AG04449 (cell line): ENCODE measurements at regions not wholly inside any gene's neighbourhood (a gene's known extent, or its start where the extent isn't known, plus 50 kb on each side); places are given as distances from the start of the nearest gene placed in this dataset.

Experiments
- CTCF ChIA-PET: fragments of 350-600 bp; formaldehyde crosslinking; extraction: SDS; loops from one replicate; lab custom pipeline; 2021; ENCODE audit warnings: antibody characterized with exemption; lab: Yijun Ruan, JAX
- POLR2A ChIA-PET: fragments of 400-600, 350-600 bp; formaldehyde crosslinking; extraction: SDS; loops from one replicate; lab custom pipeline; 2020; ENCODE audit warnings: antibody characterized with exemption, inconsistent platforms; lab: Yijun Ruan, JAX
- DNase-seq: peaks from one replicate; pipeline ENCODE4 v3.0.0-alpha.2; 2010; ENCODE audit warnings: low read depth, low spot score
- H3K4me3 ChIP-seq: 2 replicates; pipeline ENCODE4 v1.5.1; 2011; ENCODE audit warnings: low read depth, mild to moderate bottlenecking, control low read depth, low read length
- TF ChIP-seq, protein P1 (sequence below): IDR thresholded peaks from one replicate; pipeline ENCODE4 v1.5.1; 2011; ENCODE audit warnings: mild to moderate bottlenecking, moderate library complexity, low read length, control low read depth, inconsistent platforms; ENCODE audit not compliant: insufficient read depth; ENCODE audit errors: missing control alignments

DNA sequence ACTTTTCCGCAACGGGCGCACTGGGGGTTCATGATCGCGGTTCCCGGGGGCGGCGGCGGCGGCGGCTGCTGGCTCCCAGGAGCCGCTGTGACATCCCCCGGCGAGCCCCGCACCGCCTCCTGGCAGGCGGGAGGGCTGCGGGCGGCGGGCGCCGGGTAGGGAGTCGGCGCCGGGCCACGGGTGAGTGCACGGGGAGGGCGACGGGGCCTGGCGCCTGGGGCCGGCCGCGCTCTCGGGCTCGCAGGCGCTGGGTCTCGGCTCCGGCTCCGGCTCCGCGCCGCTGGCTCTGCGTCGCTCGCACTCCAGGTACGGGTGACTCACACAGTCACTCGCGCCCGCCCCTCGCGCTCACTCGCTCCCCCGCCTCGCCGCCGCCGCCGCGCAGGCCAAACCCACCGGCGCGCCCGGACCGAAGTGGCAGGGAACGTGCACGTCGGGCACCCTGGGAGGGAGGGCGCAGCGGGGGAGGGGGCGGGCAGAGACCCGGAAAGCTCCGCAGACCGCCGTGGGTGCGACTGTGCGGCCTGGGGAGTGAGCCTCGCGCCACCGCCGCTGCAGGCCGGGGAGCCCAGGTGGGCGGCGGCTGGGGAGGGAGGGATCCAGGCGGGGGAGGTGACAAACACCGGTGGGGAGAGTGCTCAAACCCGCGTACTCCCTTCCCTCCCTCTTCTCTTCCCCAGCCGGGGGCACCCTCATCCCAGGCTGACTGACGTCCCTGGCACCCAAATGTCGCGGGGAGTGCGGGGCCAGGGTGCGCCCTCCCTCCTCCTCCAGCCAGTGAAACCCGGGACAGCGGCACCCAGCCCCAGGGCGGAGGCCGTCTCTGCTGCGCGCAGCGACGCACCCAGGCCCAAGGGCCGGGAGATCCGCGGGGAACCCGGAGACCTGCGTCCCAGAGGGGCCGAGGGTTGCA lies 276.9 kb upstream of the NEBL start:
- ChIA-PET CTCF (no interaction called here), POLR2A (no interaction called here)
- no peak for DNase-seq
- TF ChIP-seq, protein P1, sequence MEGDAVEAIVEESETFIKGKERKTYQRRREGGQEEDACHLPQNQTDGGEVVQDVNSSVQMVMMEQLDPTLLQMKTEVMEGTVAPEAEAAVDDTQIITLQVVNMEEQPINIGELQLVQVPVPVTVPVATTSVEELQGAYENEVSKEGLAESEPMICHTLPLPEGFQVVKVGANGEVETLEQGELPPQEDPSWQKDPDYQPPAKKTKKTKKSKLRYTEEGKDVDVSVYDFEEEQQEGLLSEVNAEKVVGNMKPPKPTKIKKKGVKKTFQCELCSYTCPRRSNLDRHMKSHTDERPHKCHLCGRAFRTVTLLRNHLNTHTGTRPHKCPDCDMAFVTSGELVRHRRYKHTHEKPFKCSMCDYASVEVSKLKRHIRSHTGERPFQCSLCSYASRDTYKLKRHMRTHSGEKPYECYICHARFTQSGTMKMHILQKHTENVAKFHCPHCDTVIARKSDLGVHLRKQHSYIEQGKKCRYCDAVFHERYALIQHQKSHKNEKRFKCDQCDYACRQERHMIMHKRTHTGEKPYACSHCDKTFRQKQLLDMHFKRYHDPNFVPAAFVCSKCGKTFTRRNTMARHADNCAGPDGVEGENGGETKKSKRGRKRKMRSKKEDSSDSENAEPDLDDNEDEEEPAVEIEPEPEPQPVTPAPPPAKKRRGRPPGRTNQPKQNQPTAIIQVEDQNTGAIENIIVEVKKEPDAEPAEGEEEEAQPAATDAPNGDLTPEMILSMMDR: no peak
- H3K4me3 ChIP-seq: peak overlapping the region; percentile 34

DNA sequence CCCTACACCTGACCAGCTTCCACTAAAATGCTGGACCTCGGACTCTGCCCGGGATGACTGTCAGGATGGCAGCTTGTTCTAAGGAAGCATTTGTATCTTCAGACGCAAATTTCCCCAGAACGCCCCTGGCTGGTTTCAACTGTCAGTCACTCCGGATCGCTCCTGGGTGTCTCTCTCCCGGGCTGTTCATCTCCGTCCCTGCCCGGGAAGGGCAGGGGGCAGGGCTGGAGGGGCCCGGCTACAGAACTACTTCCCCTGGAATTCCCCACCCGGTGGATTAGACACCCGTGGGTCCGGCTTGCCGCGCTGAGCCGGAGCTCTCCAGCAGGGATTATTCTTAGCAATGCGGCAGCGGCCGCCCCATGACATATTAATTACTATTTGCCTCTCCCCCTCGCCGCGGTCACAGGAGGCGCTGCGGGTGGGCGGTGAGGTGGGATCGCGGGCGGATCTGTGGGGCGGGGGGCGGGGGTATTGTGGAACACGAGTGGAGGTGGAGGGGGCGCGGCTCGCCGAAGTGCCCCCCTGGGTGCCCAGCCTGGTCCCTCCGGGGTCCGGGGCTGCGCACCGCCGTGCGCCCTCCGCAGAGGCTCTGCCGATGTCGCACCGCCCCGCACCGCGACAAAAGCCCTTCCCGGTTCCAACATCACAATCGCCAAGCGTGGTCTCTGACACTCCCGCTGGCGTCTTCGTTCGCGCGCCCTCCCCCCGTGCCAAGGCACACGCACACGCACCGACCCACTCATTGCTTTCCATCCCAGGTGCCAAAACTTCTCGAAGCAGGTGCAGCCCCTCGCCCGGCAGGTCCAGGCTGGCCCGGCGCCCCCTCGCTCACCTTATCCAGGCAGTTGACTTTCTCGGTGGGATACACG lies 276.1 kb upstream of the NEBL start:
- CTCF ChIA-PET: no interaction called here
- no peak for DNase-seq
- TF ChIP-seq, protein P1: no peak
- POLR2A ChIA-PET: no interaction called here
- H3K4me3 ChIP-seq: peak overlapping the region; percentile 18

GRCh38 chr10:21172542-21172929 lies 275.4 kb upstream of the NEBL start:
- CTCF ChIA-PET: no interaction called here
- TF ChIP-seq, protein P1: no peak
- POLR2A ChIA-PET: no interaction called here
- no peak for DNase-seq
- no peak overlapping the region for H3K4me3 ChIP-seq

- H3K4me3 ChIP-seq: no peak overlapping the region
- TF ChIP-seq, protein P1: no peak
- ChIA-PET POLR2A (no interaction called here), CTCF (no interaction called here)
- DNase-seq: no peak
These were observed 274.9 kb upstream of the NEBL start for GRCh38 chr10:21171936-21172541.

- H3K4me3 ChIP-seq: no peak overlapping the region
- POLR2A ChIA-PET: no interaction called here
- no peak for DNase-seq
- CTCF ChIA-PET: no interaction called here
- TF ChIP-seq, protein P1: no peak
These were observed 274.3 kb upstream of the NEBL start for GRCh38 chr10:21171197-21171935.
